Left ventricle myocardium inferior (tissue), 1 donor: ENCODE measurements at regions not wholly inside any gene's neighbourhood (a gene's known extent, or its start where the extent isn't known, plus 50 kb on each side); places are given as distances from the start of the nearest gene placed in this dataset.

Experiments used
- DNase-seq: peaks from one replicate; pipeline ENCODE4 v3.0.0-alpha.2; 2020
- H3K27ac ChIP-seq: fragments of 200-600 bp; replicated peaks from 2 replicates; pipeline ENCODE4 v1.8.0; 2021
- H3K27me3 ChIP-seq: fragments of 200-600 bp; 2 replicates; pipeline ENCODE4 v1.8.0; 2021; ENCODE audit warnings: low read depth
- H3K36me3 ChIP-seq: fragments of 200-600 bp; 2 replicates; pipeline ENCODE4 v1.8.0; 2021
- H3K4me1 ChIP-seq: fragments of 200-600 bp; 2 replicates; pipeline ENCODE4 v1.8.0; 2021
- H3K4me3 ChIP-seq: fragments of 200-600 bp; 2 replicates; pipeline ENCODE4 v1.8.0; 2021; ENCODE audit warnings: mild to moderate bottlenecking, moderate library complexity
- H3K9me3 ChIP-seq: fragments of 200-600 bp; replicated peaks from 2 replicates; pipeline ENCODE4 v1.8.0; 2021
- CTCF ChIP-seq: fragments of 200-600 bp; IDR thresholded peaks from 2 replicates; pipeline ENCODE4 v1.8.0; 2021; ENCODE audit warnings: antibody characterized with exemption, mild to moderate bottlenecking, borderline replicate concordance
- intact Hi-C: fragments of 100-400 bp; cut with micrococcal nuclease; formaldehyde crosslinking; loops from one replicate; pipeline ENCODE4 v1.11.0; 2022
- donor health status: DM: no; HTN: yes; CAD: no; lungs with severe emphysema.

- H3K9me3 ChIP-seq: no peaks in the 10 kb centered on the region
- intact Hi-C loops: no loop called here
These were observed 173.5 kb downstream of the ZIC1 start for GRCh38 chr3:147582642-147583041.

GRCh38 chr3:147589016-147589415 lies 179.9 kb downstream of the ZIC1 start:
- no peak overlapping the region for H3K27ac ChIP-seq
- intact Hi-C loops: no loop called here
- no peak for TF ChIP-seq CTCF
- H3K36me3 ChIP-seq: no peaks in the 10 kb centered on the region
- no peak overlapping the region for H3K4me3 ChIP-seq
- peaks cover 4% of the 10 kb centered on the region for H3K9me3 ChIP-seq
- no peaks in the 10 kb centered on the region for H3K27me3 ChIP-seq
- no peaks in the 10 kb centered on the region for H3K4me1 ChIP-seq
- no peak for DNase-seq

More at GRCh38 chr3:147582642-147583041, 173.5 kb downstream of the ZIC1 start:
- Histone ChIP-seq H3K4me1 (no peaks in the 10 kb centered on the region), H3K36me3 (no peaks in the 10 kb centered on the region), H3K27me3 (no peaks in the 10 kb centered on the region), H3K4me3 (no peak overlapping the region), H3K27ac (no peak overlapping the region)
- TF ChIP-seq CTCF: no peak
- no peak for DNase-seq

GRCh38 chr3:147604136-147604535 lies 195.0 kb downstream of the ZIC1 start:
- intact Hi-C loops: no loop called here
- H3K4me1 ChIP-seq: no peaks in the 10 kb centered on the region
- H3K4me3 ChIP-seq: no peak overlapping the region
- no peak for TF ChIP-seq CTCF
- peaks cover 11% of the 10 kb centered on the region for H3K9me3 ChIP-seq
- no peak overlapping the region for H3K27ac ChIP-seq
- DNase-seq: no peak
- H3K36me3 ChIP-seq: no peaks in the 10 kb centered on the region
- no peaks in the 10 kb centered on the region for H3K27me3 ChIP-seq

DNA sequence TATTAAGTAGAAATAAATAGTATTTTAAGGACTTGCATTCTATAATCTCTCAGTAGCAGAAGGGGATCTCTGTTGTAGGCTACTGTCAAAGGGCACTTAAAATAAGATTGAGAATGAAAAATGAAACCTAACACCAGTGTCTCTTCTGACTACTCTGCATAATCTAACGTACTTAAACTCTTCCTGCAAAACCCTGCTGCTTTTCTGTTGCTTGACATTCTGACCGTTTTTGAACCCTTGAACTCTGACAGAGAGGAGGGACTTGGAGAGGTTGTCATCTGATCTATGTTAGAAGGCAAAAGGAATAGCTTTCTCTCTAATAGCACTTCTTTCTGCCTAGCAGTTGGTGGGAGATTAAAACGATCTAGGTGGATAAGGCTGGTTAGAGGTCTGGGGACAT lies 204.6 kb downstream of the ZIC1 start:
- Histone ChIP-seq H3K36me3 (no peaks in the 10 kb centered on the region), H3K4me3 (no peak overlapping the region), H3K27ac (no peak overlapping the region), H3K27me3 (no peaks in the 10 kb centered on the region), H3K4me1 (no peaks in the 10 kb centered on the region), H3K9me3 (no peaks in the 10 kb centered on the region)
- intact Hi-C loops: no loop called here
- DNase-seq: no peak
- TF ChIP-seq CTCF: no peak

DNA sequence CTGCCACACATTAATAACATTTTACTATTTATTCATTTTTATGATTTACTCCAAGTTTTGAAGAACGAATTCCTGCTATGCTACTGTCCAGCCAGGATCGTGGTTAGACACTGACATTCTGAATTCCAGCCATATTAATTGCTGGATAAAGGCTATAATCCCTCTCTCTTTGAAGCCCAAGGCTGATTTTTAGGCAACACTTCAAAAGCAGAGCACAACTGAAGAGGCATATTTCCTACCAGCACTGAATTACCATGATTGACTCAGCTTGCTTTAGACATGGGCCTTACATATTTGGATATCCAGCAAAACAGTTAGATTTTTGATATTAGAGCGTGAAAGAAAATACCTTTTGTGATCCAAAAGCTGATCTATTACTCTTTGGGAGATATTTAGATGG lies 205.0 kb downstream of the ZIC1 start:
- H3K9me3 ChIP-seq: no peaks in the 10 kb centered on the region
- H3K27me3 ChIP-seq: no peaks in the 10 kb centered on the region
- no peak for DNase-seq
- H3K4me1 ChIP-seq: no peaks in the 10 kb centered on the region
- H3K4me3 ChIP-seq: no peak overlapping the region
- no peak overlapping the region for H3K27ac ChIP-seq
- no peaks in the 10 kb centered on the region for H3K36me3 ChIP-seq
- intact Hi-C loops: no loop called here
- no peak for TF ChIP-seq CTCF

- Histone ChIP-seq H3K4me1 (no peaks in the 10 kb centered on the region), H3K36me3 (no peaks in the 10 kb centered on the region), H3K27me3 (no peaks in the 10 kb centered on the region), H3K4me3 (no peak overlapping the region), H3K9me3 (no peaks in the 10 kb centered on the region), H3K27ac (no peak overlapping the region)
- TF ChIP-seq CTCF: no peak
- intact Hi-C loops: no loop called here
- DNase-seq: no peak
These were observed 205.9 kb downstream of the ZIC1 start for GRCh38 chr3:147615035-147615434.
